Trophoblast cell (in vitro differentiated cells and primary cell): ENCODE measurements at regions not wholly inside any gene's neighbourhood (a gene's known extent, or its start where the extent isn't known, plus 50 kb on each side); places are given as distances from the start of the nearest gene placed in this dataset.

Experiments used
- DNase-seq, 2 donors: peaks; one replicate each; pipeline ENCODE4 v3.0.0-alpha.2; 2016
- H2AFZ ChIP-seq: 2 replicates; pipeline ENCODE4 v1.6.1; 2013; ENCODE audit warnings: low read length, moderate library complexity, mild to moderate bottlenecking; ENCODE audit not compliant: insufficient read depth, poor library complexity
- H2AK5ac ChIP-seq: 2 replicates; pipeline ENCODE4 v1.6.1; 2013; ENCODE audit warnings: mild to moderate bottlenecking, low read length
- H2BK120ac ChIP-seq: 2 replicates; pipeline ENCODE4 v1.6.1; 2013; ENCODE audit warnings: low read length, mild to moderate bottlenecking, moderate library complexity; ENCODE audit not compliant: insufficient read depth, poor library complexity
- H2BK12ac ChIP-seq: 2 replicates; pipeline ENCODE4 v1.6.1; 2013; ENCODE audit warnings: mild to moderate bottlenecking, low read length, moderate library complexity
- H2BK5ac ChIP-seq: 2 replicates; pipeline ENCODE4 v1.6.1; 2013; ENCODE audit warnings: low read length, low read depth, moderate library complexity, mild to moderate bottlenecking; ENCODE audit not compliant: poor library complexity
- H3K14ac ChIP-seq: 2 replicates; pipeline ENCODE4 v1.6.1; 2013; ENCODE audit warnings: mild to moderate bottlenecking, low read length
- H3K18ac ChIP-seq: 2 replicates; pipeline ENCODE4 v1.6.1; 2013; ENCODE audit warnings: mild to moderate bottlenecking, low read length
- H3K23ac ChIP-seq: 2 replicates; pipeline ENCODE4 v1.6.1; 2013; ENCODE audit warnings: low read length
- H3K27ac ChIP-seq: 2 replicates; pipeline ENCODE4 v1.5.1; 2013; ENCODE audit warnings: low read depth, mild to moderate bottlenecking, inconsistent platforms, low read length, moderate library complexity
- H3K27me3 ChIP-seq: 2 replicates; pipeline ENCODE4 v1.6.1; 2013; ENCODE audit warnings: inconsistent platforms, mild to moderate bottlenecking, low read length, moderate library complexity; ENCODE audit not compliant: insufficient read depth
- H3K36me3 ChIP-seq, 2 experiments: 1 replicate in 1 of 2; 2 replicates in 1 of 2; pipeline ENCODE4 v1.6.1; 2013; ENCODE audit warnings: low read length in 2 of 2, mild to moderate bottlenecking in 2 of 2, moderate library complexity in 1 of 2; ENCODE audit not compliant: insufficient read depth in 2 of 2, control insufficient read depth in 1 of 2
- H3K4ac ChIP-seq: 2 replicates; pipeline ENCODE4 v1.6.1; 2013; ENCODE audit warnings: low read depth, mild to moderate bottlenecking, low read length, moderate library complexity
- H3K4me1 ChIP-seq, 2 experiments: 1 replicate in 1 of 2; 2 replicates in 1 of 2; pipeline ENCODE4 v1.6.1; 2013; ENCODE audit warnings: low read length in 2 of 2, mild to moderate bottlenecking in 2 of 2, moderate library complexity in 1 of 2; ENCODE audit not compliant: insufficient read depth in 2 of 2, control insufficient read depth in 1 of 2
- H3K4me2 ChIP-seq: 2 replicates; pipeline ENCODE4 v1.6.1; 2013; ENCODE audit warnings: inconsistent platforms, mild to moderate bottlenecking, low read length, moderate library complexity
- H3K4me3 ChIP-seq: 2 replicates; pipeline ENCODE4 v1.5.1; 2013; ENCODE audit warnings: mild to moderate bottlenecking, low read depth, low read length, inconsistent platforms
- H3K79me1 ChIP-seq: one replicate; pipeline ENCODE4 v1.6.1; 2013; ENCODE audit warnings: low read length
- H3K79me2 ChIP-seq: 2 replicates; pipeline ENCODE4 v1.6.1; 2013; ENCODE audit warnings: low read length, mild to moderate bottlenecking; ENCODE audit not compliant: control insufficient read depth, insufficient read depth, poor library complexity
- H3K9ac ChIP-seq: 2 replicates; pipeline ENCODE4 v1.6.1; 2013; ENCODE audit warnings: mild to moderate bottlenecking, low read length
- H3K9me3 ChIP-seq: 2 replicates; pipeline ENCODE4 v1.6.1; 2013; ENCODE audit warnings: low read depth, mild to moderate bottlenecking, control low read depth, inconsistent platforms, low read length; ENCODE audit not compliant: insufficient read depth
- H4K12ac ChIP-seq: 2 replicates; pipeline ENCODE4 v1.6.1; 2013; ENCODE audit warnings: low read depth, mild to moderate bottlenecking, low read length, moderate library complexity
- H4K8ac ChIP-seq: 2 replicates; pipeline ENCODE4 v1.6.1; 2013; ENCODE audit warnings: low read depth, mild to moderate bottlenecking, low read length, moderate library complexity
- H4K91ac ChIP-seq: one replicate; pipeline ENCODE4 v1.6.1; 2013; ENCODE audit warnings: low read depth, mild to moderate bottlenecking, low read length, moderate library complexity
- WGBS: extraction: QIAGEN DNeasy Blood & Tissue Kit; methylation state at CpG from one replicate; pipeline ENCODE4 v1.1.7; 2013; ENCODE audit warnings: missing lambda C conversion rate; ENCODE audit not compliant: insufficient read length, insufficient coverage; ENCODE audit errors: extremely low coverage; 5-methylcytosine and 5-hydroxymethylcytosine counted together

DNA sequence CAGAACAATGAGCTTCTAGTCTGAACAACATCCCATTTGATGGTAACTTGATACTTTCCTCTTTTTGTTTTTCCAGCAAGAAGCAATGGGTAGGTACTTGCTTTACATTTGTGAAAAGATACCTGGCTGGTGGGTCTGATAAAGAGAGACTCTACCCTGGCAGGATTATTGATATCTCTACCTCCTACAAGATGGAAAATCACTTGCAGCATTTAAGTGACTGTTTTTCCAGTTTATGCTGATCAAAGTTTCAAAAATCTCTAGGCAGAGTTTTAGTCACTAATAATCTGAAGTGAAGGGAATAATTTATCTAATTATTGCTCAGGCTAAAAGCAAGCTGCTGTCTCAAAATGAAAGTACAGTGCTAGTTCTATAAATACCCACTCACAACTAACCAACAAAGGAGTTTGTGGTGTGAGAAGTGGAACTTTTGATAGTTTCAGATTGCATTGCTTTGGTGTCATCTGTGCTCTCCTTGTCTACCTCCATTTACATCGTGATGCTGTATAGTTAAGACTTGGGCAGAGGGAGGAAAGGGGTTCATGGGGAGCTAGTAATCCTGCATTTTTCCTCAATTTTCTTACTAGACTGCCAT lies 86.0 kb upstream of the ANKRD1 start:
- Histone ChIP-seq H4K8ac (no peak overlapping the region), H4K12ac (no peak overlapping the region), H3K23ac (no peak overlapping the region), H2AFZ (no peak overlapping the region), H3K79me1 (no peaks in the 10 kb centered on the region), H2BK12ac (no peak overlapping the region), H3K27ac (no peak overlapping the region), H3K79me2 (no peaks in the 10 kb centered on the region), H2BK120ac (no peak overlapping the region), H3K4me3 (no peak overlapping the region), H3K18ac (no peak overlapping the region), H3K4me1 (peaks cover 0 to 5% of the 10 kb centered on the region in 2 experiments), H2AK5ac (no peak overlapping the region), H2BK5ac (no peak overlapping the region), H4K91ac (no peak overlapping the region), H3K4ac (no peak overlapping the region), H3K9me3 (no peaks in the 10 kb centered on the region), H3K9ac (no peak overlapping the region), H3K14ac (no peak overlapping the region), H3K36me3 (no peaks in the 10 kb centered on the region), H3K27me3 (no peaks in the 10 kb centered on the region), H3K4me2 (no peak overlapping the region)
- no peak for DNase-seq
- WGBS, result no CpG with 5 or more reads among the region's 1 CpG

DNA sequence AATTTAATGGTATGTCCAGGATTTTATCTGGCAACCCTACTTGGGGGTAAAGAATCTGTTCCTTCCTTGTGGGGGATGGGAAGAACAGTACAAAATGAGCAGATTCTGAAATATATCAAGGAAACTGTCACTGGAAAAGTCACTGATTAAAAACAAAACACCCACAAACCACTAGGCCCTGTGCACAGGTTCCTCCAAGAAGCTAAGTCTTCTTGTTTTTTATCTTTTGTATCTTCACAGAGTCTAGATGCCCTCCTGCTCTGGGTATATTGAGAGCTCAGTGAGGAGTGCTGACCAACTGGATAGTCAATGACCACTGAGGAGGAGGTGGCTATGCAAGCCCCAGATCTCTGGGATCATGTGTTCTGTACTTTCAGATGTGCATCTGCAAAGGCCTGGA lies 86.8 kb upstream of the ANKRD1 start:
- H3K79me2 ChIP-seq, result no peaks in the 10 kb centered on the region
- no peak overlapping the region for H4K8ac ChIP-seq
- H3K4me1 ChIP-seq, result peaks cover 0 to 5% of the 10 kb centered on the region in 2 experiments
- no peak overlapping the region for H4K91ac ChIP-seq
- no peak overlapping the region for H2AFZ ChIP-seq
- H3K27me3 ChIP-seq, result no peaks in the 10 kb centered on the region
- no peaks in the 10 kb centered on the region for H3K79me1 ChIP-seq
- no peak overlapping the region for H3K9ac ChIP-seq
- H3K23ac ChIP-seq, result no peak overlapping the region
- no peak overlapping the region for H2BK120ac ChIP-seq
- no peak overlapping the region for H3K4me3 ChIP-seq
- no peak overlapping the region for H3K18ac ChIP-seq
- no peaks in the 10 kb centered on the region for H3K9me3 ChIP-seq
- no peak overlapping the region for H3K27ac ChIP-seq
- H3K4me2 ChIP-seq, result no peak overlapping the region
- H4K12ac ChIP-seq, result no peak overlapping the region
- no peak overlapping the region for H2AK5ac ChIP-seq
- no peak overlapping the region for H3K4ac ChIP-seq
- no peaks in the 10 kb centered on the region for H3K36me3 ChIP-seq
- H2BK5ac ChIP-seq, result no peak overlapping the region
- no peak for DNase-seq
- H2BK12ac ChIP-seq, result no peak overlapping the region
- H3K14ac ChIP-seq, result no peak overlapping the region

DNA sequence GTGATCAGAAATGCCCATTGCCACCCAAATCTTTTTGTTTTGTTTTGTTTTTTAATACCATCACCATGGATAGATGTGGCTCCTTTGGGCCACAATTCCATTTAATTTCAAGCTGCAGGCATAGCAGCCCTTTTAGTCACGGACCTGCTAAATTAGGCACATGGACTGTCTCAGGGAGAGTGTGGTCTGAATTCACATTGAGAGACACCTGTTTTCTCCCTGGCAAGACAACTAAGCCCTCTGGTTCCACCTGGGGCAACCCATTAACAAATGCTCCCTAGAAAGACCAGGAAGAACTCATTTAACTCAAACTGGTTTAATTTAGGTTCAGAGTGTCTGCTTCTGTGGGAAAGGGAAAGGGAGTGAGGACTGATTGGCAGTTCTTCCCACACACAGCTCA lies 88.2 kb upstream of the ANKRD1 start:
- H2AK5ac ChIP-seq, result no peak overlapping the region
- H3K27me3 ChIP-seq, result no peaks in the 10 kb centered on the region
- H3K4ac ChIP-seq, result no peak overlapping the region
- H3K79me2 ChIP-seq, result no peaks in the 10 kb centered on the region
- no peak overlapping the region for H4K91ac ChIP-seq
- H3K9ac ChIP-seq, result no peak overlapping the region
- peaks cover 0 to 5% of the 10 kb centered on the region in 2 experiments for H3K4me1 ChIP-seq
- H3K18ac ChIP-seq, result no peak overlapping the region
- no peak overlapping the region for H3K4me2 ChIP-seq
- no CpG with 5 or more reads among the region's 1 CpG for WGBS
- H2AFZ ChIP-seq, result no peak overlapping the region
- H3K4me3 ChIP-seq, result no peak overlapping the region
- no peaks in the 10 kb centered on the region for H3K36me3 ChIP-seq
- no peak overlapping the region for H2BK5ac ChIP-seq
- H3K27ac ChIP-seq, result no peak overlapping the region
- H3K9me3 ChIP-seq, result no peaks in the 10 kb centered on the region
- peak overlapping the region; percentile 17 for H2BK120ac ChIP-seq
- H3K79me1 ChIP-seq, result no peaks in the 10 kb centered on the region
- H4K12ac ChIP-seq, result no peak overlapping the region
- no peak overlapping the region for H3K23ac ChIP-seq
- no peak overlapping the region for H3K14ac ChIP-seq
- DNase-seq, result no peak
- no peak overlapping the region for H2BK12ac ChIP-seq
- no peak overlapping the region for H4K8ac ChIP-seq

DNA sequence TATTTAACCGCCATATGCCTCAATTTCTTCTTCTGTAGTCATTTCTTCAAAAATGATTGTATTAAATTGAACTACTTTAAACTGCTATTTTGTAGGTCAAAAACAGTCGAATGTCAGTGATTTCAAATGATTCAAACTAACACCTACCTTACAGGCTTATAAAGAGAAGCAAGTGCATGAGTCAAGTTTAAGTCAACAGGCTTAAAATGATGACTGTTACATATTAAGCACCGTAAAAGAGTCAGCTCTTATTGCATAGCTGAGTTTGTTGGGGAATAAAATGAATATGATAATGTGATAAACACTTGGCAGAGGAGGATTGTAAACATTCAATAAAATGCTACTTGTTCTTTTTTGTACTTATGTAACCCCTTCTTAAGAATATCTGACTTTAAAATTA lies 90.1 kb upstream of the ANKRD1 start:
- Histone ChIP-seq H3K79me1 (no peaks in the 10 kb centered on the region), H4K12ac (no peak overlapping the region), H3K79me2 (no peaks in the 10 kb centered on the region), H3K23ac (no peak overlapping the region), H3K9me3 (no peaks in the 10 kb centered on the region), H3K27me3 (no peaks in the 10 kb centered on the region), H2BK120ac (no peak overlapping the region), H2BK12ac (no peak overlapping the region), H3K9ac (no peak overlapping the region), H3K4ac (no peak overlapping the region), H4K8ac (no peak overlapping the region), H2AK5ac (no peak overlapping the region), H2BK5ac (no peak overlapping the region), H3K4me1 (peaks cover 0 to 5% of the 10 kb centered on the region in 2 experiments), H3K14ac (no peak overlapping the region), H3K18ac (no peak overlapping the region), H3K36me3 (no peaks in the 10 kb centered on the region), H2AFZ (no peak overlapping the region), H3K4me2 (no peak overlapping the region), H3K4me3 (no peak overlapping the region), H3K27ac (no peak overlapping the region), H4K91ac (no peak overlapping the region)
- no peak for DNase-seq
- WGBS, result no CpG with 5 or more reads among the region's 3 CpGs
